ENCODE measurements at regions not wholly inside any gene's neighbourhood (a gene's known extent, or its start where the extent isn't known, plus 50 kb on each side); places are given as distances from the start of the nearest gene placed in this dataset.

DNA sequence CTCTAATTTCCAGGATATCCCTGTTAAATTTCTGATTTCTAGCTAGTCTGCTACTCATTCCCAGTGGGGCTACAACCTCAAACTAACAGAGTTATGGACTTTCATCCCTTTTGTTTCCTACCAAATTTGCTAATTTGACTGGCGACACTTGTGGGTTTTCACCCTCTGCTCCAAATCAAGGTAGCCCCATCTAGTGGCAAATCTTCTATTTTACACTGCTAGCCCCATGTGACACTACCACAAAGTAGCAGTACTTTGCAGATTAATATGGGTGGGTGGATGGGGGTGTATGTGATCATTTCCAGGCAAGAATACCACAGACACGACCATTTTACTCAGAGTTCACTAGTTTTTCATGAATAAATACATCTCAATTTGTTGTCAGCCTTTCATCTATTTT is 150.3 kb downstream of the MSL3 start:
- intact Hi-C loops (cut with micrococcal nuclease) = loop anchor here (2.0 to 10.0 kb wide), 2 partner anchors 120 to 374 kb away; no protein-coding TSS in a partner anchor
- peaks cover 7% of the 10 kb centered on the region for H3K4me1 Mint-ChIP-seq (ENCODE audit: low read depth)
- H3K36me3 Mint-ChIP-seq (ENCODE audit: low read depth) = no peaks in the 10 kb centered on the region
- peaks cover 1% of the 10 kb centered on the region for H3K27me3 Mint-ChIP-seq
- H3K27ac Mint-ChIP-seq = no peak overlapping the region
- H3K9me3 Mint-ChIP-seq = no peaks in the 10 kb centered on the region
- H3K4me3 Mint-ChIP-seq = no peak overlapping the region

DNA sequence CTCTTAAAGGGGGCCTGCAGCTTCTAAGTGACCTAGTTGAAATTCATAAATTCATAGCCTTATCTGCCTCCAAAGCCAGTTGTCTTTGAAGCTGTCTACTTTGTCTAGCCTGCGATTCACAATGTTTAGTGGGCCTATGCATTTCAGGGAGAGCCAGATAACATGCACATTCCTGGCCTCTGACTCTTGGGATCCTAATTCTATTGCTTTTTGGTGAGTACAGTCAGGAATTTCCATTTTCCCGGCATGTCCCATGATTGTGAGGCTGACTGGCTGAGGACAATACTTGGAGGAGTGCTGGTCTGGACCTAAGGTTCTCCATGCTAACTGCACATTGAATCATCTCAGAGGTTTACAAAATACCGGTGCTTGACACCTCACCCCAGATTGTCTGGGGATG is 155.0 kb downstream of the MSL3 start:
- H3K9me3 Mint-ChIP-seq = no peaks in the 10 kb centered on the region
- intact Hi-C loops (cut with micrococcal nuclease) = no loop called here
- no peaks in the 10 kb centered on the region for H3K36me3 Mint-ChIP-seq (ENCODE audit: low read depth)
- no peak overlapping the region for H3K27ac Mint-ChIP-seq
- H3K4me3 Mint-ChIP-seq = no peak overlapping the region
- peaks cover 1% of the 10 kb centered on the region for H3K27me3 Mint-ChIP-seq
- peaks cover 2% of the 10 kb centered on the region for H3K4me1 Mint-ChIP-seq (ENCODE audit: low read depth)

DNA sequence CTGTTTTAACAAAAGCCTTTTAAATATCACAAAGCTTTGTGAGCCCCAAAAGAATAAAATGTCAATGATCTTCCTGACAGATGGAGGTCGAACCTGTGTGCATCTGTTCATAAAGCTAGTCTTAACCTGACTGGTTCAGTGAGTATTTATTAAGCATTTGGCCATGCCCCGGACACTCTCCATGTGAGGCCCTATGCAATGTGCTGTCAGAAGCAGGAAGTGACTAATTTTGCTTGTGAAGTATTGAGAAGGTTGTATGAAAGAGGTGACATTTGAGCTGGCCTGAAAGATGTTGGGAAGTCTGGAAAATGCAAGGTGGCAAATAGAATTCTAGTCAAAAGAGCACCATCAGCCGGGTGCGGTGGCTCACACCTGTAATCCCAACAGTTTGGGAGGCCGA is 171.4 kb downstream of the MSL3 start:
- Mint-ChIP-seq H3K27ac (no peak overlapping the region), H3K4me1 (ENCODE audit: low read depth) (no peaks in the 10 kb centered on the region), H3K9me3 (no peaks in the 10 kb centered on the region), H3K4me3 (no peak overlapping the region), H3K27me3 (no peaks in the 10 kb centered on the region), H3K36me3 (ENCODE audit: low read depth) (no peaks in the 10 kb centered on the region)
- intact Hi-C loops (cut with micrococcal nuclease) = no loop called here

DNA sequence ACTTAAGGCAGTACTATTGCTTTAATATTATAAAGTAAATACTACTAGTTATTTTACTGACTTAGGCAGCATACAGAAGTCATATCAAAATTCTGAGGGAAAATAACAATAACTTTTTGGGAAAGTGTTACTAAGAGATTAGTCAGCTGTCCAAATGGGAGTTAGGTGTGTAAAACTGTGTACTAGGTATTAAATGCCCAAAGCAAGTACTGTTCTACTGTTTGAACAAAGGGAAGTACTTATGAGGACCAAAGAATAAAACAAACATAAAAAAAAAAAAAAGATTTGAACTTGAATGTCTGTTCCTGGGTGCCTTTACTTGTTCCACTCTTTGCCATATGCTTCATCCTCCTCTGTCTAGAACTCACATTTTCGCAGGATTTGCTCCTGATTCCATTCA is 174.4 kb downstream of the MSL3 start:
- Mint-ChIP-seq H3K4me1 (ENCODE audit: low read depth) (no peaks in the 10 kb centered on the region), H3K27me3 (no peaks in the 10 kb centered on the region), H3K27ac (no peak overlapping the region), H3K9me3 (no peaks in the 10 kb centered on the region), H3K4me3 (no peak overlapping the region), H3K36me3 (ENCODE audit: low read depth) (no peaks in the 10 kb centered on the region)
- intact Hi-C loops (cut with micrococcal nuclease) = no loop called here

DNA sequence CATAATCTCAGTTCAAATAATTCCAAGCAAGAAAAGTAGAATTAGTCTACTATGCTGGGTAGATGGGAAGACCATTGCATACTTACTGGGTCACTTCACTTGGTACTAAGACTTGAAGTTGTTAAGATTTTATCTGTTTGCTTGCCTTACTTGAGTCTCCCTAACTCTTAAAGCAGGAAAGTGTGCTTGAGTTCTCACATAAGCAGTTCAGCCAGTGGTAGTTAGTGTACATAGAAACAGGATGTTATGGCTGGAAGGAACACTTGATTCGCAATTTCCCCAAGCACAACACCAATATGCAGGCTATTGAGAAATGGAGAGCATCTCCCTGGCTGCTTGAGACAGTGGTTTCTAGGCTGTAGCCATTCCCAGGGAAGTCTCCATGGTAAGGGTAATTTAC is 176.1 kb downstream of the MSL3 start:
- no peak overlapping the region for H3K27ac Mint-ChIP-seq
- intact Hi-C loops (cut with micrococcal nuclease) = no loop called here
- no peaks in the 10 kb centered on the region for H3K36me3 Mint-ChIP-seq (ENCODE audit: low read depth)
- H3K4me1 Mint-ChIP-seq (ENCODE audit: low read depth) = no peaks in the 10 kb centered on the region
- no peaks in the 10 kb centered on the region for H3K9me3 Mint-ChIP-seq
- H3K4me3 Mint-ChIP-seq = no peak overlapping the region
- H3K27me3 Mint-ChIP-seq = no peaks in the 10 kb centered on the region

DNA sequence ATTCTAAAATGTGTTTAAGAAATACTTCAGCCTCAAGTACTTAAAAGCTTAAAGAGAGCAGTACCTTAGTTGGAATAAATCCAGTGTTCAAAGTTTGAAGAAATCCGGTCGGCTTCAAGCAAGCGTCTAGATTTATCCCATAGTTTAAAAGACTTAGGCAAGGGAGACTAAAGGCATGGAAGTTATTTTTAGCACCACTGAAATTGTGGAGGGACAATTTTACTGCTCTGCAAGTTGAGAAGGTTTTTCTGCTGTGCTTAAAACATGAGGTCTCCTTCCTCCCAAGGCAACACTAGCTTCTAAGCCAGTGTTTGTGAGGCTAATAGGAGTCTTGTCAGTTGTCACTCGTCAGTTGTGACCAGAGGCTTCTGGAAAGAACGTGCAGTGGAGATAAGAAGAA is 183.5 kb downstream of the MSL3 start:
- H3K36me3 Mint-ChIP-seq (ENCODE audit: low read depth) = no peaks in the 10 kb centered on the region
- no peak overlapping the region for H3K4me3 Mint-ChIP-seq
- intact Hi-C loops (cut with micrococcal nuclease) = no loop called here
- H3K27ac Mint-ChIP-seq = no peak overlapping the region
- no peaks in the 10 kb centered on the region for H3K27me3 Mint-ChIP-seq
- no peaks in the 10 kb centered on the region for H3K4me1 Mint-ChIP-seq (ENCODE audit: low read depth)
- no peaks in the 10 kb centered on the region for H3K9me3 Mint-ChIP-seq

DNA sequence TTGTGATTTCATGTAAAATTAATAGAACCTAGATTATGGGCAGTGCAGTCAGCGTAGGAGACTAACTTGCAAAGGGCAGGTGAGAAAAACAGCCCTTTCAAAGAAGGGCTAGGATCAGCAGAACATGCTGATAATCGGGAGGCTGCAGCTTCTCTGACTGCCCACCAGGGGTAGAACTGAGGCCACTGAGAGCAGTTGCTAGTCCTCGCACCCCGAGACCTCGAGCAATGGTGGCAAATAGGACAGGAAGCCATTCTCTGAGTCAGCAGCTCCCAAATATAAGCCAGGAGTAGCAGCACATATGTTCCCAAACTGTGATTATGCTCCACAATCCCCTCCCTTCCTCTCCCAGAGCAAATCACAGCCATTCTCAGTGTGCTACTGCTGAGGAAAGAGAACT is 186.5 kb downstream of the MSL3 start:
- intact Hi-C loops (cut with micrococcal nuclease) = no loop called here
- no peaks in the 10 kb centered on the region for H3K4me1 Mint-ChIP-seq (ENCODE audit: low read depth)
- H3K27ac Mint-ChIP-seq = no peak overlapping the region
- no peaks in the 10 kb centered on the region for H3K27me3 Mint-ChIP-seq
- H3K36me3 Mint-ChIP-seq (ENCODE audit: low read depth) = no peaks in the 10 kb centered on the region
- no peaks in the 10 kb centered on the region for H3K9me3 Mint-ChIP-seq
- no peak overlapping the region for H3K4me3 Mint-ChIP-seq

DNA sequence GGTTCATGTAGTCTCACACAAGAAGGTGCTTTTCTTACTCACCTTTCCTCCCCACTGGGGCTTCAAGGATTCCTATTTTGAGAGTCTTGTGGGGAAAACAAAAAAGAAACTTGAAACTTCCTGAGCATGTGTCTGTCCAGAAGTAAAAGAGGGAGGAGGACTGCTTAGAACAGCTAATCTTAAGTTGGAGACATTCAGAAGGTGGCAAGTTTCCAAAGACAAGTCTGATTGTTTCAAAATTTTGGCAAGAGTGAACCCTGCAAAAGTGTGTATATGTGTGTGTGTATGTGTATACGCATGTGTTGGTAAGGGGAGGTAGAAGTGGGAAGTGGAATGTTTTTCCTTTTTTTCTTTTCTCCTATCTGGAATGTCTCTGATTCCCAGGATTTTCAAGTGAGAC is 189.0 kb upstream of the FRMPD4 start:
- no peaks in the 10 kb centered on the region for H3K9me3 Mint-ChIP-seq
- no peaks in the 10 kb centered on the region for H3K4me1 Mint-ChIP-seq (ENCODE audit: low read depth)
- H3K36me3 Mint-ChIP-seq (ENCODE audit: low read depth) = no peaks in the 10 kb centered on the region
- intact Hi-C loops (cut with micrococcal nuclease) = no loop called here
- H3K27ac Mint-ChIP-seq = no peak overlapping the region
- no peak overlapping the region for H3K4me3 Mint-ChIP-seq
- H3K27me3 Mint-ChIP-seq = no peaks in the 10 kb centered on the region

DNA sequence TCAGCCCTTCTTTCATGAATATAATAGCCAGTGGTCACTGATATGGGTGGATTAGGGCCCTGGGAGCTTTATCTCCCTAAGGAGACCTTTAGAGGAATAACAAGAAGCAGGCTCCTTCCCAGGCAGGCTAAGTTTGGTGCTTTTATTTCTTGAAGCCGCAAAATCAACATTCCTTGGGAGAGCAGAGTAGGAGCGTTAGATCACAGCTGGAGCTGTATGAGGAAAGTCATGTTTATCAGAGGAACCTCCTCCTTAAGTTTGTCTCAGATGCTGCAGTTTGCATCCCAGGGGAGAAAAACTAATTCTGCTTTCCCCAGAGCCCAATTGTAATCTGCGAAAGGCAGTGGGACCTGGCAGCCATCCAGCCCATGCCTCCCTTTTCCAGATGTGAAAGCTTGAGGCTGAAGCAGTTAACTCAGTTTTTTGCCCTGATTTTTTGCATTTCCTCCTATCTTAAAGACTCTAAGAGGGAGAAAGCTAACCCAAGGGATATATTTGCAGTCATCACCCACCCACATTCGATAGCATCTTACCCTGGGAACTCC is 186.0 kb upstream of the FRMPD4 start:
- H3K9me3 Mint-ChIP-seq = no peaks in the 10 kb centered on the region
- no peak overlapping the region for H3K4me3 Mint-ChIP-seq
- H3K4me1 Mint-ChIP-seq (ENCODE audit: low read depth) = no peaks in the 10 kb centered on the region
- no peak overlapping the region for H3K27ac Mint-ChIP-seq
- no peaks in the 10 kb centered on the region for H3K27me3 Mint-ChIP-seq
- no peaks in the 10 kb centered on the region for H3K36me3 Mint-ChIP-seq (ENCODE audit: low read depth)
- intact Hi-C loops (cut with micrococcal nuclease) = no loop called here

DNA sequence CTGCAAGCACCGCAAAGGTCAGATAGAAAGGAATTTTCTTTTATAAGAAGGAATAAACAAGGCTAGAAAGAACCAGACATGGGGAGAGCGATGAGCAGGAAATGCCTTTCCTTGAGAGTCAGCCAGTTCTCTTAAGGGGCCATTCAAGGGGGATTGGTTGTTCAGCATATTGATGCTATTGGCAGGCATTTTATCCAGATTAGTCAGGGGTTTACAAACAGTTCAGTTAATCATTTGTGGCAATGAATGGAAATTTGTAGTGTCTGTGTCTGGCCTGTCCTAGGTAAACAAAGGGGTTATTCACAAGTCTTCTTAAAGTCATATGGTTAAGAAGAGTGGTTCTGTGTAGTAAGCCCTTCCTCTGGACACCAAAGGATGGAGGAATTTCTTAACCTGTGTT is 184.7 kb upstream of the FRMPD4 start:
- no peaks in the 10 kb centered on the region for H3K36me3 Mint-ChIP-seq (ENCODE audit: low read depth)
- H3K4me1 Mint-ChIP-seq (ENCODE audit: low read depth) = no peaks in the 10 kb centered on the region

DNA sequence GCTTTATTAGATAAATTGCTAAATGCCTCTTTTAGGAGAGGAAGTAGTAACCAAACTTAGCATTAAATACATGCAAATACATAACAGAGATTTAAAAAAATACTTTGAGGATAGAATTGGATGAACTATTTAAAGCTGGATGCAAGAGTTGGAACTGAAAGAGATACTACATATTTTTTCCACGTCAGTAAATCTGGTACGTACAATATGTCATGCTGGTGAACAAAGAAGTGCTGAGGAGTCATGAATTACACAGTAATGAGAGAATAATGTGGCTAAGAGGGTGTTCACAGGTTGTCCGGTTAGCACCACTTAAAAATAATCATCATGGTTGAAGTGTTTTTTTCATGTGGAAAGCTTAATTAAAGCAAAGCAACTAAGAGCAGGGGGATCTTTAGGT is 184.1 kb upstream of the FRMPD4 start:
- Mint-ChIP-seq H3K36me3 (ENCODE audit: low read depth) (no peaks in the 10 kb centered on the region), H3K4me3 (no peak overlapping the region), H3K4me1 (ENCODE audit: low read depth) (no peaks in the 10 kb centered on the region), H3K27ac (no peak overlapping the region), H3K9me3 (no peaks in the 10 kb centered on the region), H3K27me3 (no peaks in the 10 kb centered on the region)
- intact Hi-C loops (cut with micrococcal nuclease) = no loop called here

More for the DNA sequence above, 184.7 kb upstream of the FRMPD4 start:
- intact Hi-C loops (cut with micrococcal nuclease) = no loop called here
- no peaks in the 10 kb centered on the region for H3K27me3 Mint-ChIP-seq
- H3K4me3 Mint-ChIP-seq = no peak overlapping the region
- H3K27ac Mint-ChIP-seq = no peak overlapping the region
- no peaks in the 10 kb centered on the region for H3K9me3 Mint-ChIP-seq

DNA sequence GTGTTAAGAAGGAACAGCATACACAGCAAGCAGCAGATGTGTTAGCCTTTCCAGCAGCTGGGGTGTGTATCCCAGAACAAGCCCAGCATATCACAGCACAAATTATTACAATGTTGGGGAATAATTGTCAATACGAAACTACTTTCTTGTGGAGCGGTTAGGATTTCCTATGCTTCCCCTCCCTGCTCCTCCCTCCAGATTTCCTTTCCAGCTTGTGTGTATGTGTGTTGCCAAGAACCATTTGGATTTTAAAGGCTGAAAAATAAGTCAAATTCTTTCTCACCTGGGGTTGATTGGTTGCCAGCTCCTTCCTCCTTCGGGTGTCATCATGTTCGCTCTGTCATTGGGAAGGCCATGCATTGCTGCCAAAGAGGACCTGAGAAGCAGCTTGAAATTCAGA is 178.2 kb upstream of the FRMPD4 start:
- H3K27ac Mint-ChIP-seq = no peak overlapping the region
- no peak overlapping the region for H3K4me3 Mint-ChIP-seq
- intact Hi-C loops (cut with micrococcal nuclease) = no loop called here
- no peaks in the 10 kb centered on the region for H3K9me3 Mint-ChIP-seq
- H3K4me1 Mint-ChIP-seq (ENCODE audit: low read depth) = no peaks in the 10 kb centered on the region
- H3K36me3 Mint-ChIP-seq (ENCODE audit: low read depth) = no peaks in the 10 kb centered on the region
- H3K27me3 Mint-ChIP-seq = no peaks in the 10 kb centered on the region

DNA sequence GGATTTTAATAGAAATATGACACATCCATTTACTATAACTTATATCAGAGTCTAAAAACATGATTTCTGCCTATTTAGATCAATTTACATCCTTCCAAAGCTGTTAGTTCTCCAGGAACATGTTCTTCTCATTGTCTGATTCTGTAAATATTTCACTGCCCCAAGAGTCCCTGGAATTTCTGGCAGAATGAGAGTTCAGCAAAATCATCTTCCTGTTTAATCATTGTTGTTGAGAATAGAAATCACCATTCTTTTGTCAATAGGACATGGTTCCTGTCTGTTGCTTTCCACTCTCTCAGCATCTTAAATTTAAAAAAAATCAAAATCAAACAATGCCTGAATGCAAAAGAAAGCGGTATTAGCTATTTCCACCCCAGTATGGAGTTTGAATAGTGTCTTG is 172.8 kb upstream of the FRMPD4 start:
- Mint-ChIP-seq H3K4me1 (ENCODE audit: low read depth) (no peaks in the 10 kb centered on the region), H3K36me3 (ENCODE audit: low read depth) (no peaks in the 10 kb centered on the region), H3K4me3 (no peak overlapping the region), H3K27me3 (no peaks in the 10 kb centered on the region), H3K9me3 (no peaks in the 10 kb centered on the region), H3K27ac (no peak overlapping the region)
- intact Hi-C loops (cut with micrococcal nuclease) = no loop called here

DNA sequence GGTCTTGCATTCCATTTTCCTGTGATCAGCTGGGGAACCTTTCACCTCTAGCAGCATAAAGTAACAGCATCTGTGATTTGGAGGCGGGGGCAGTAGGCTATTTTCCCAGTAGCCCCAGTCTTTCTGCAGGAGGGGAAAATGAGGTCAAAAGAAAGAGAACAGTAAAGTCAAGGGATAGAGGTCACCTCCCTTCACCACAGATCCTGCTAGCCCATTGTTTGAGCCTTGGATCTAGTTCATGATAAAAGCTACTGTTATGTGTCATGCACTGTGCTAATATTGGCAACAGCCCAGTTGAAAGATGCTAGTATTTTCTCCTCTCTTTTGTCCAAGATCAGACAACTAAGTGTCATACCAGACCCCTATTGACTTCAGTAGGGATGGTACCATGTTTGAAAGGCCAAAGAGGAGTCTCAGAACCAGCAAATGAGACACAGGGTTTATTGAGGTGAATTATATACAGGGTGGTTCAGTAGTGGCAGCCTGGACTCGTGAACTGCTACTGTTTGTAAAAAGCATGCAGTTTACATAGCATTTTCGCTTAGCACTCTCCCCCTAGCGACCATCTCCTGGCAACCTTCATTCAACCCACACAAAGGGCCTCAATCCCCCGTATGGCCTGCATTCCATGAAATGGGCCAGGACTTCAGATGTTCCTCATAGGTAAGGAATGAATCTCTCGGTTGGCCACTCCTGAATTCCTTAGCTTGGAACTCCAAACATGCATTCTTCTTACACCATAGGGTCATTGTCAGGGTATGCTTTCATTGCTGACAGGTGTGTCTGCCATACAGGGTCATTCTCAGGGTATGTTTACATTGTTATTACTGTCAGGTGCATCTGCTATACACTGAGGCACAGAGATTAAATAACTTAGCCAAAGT is 170.0 kb upstream of the FRMPD4 start:
- Mint-ChIP-seq H3K4me1 (ENCODE audit: low read depth) (no peaks in the 10 kb centered on the region), H3K27me3 (no peaks in the 10 kb centered on the region), H3K9me3 (no peaks in the 10 kb centered on the region), H3K4me3 (no peak overlapping the region), H3K27ac (no peak overlapping the region), H3K36me3 (ENCODE audit: low read depth) (no peaks in the 10 kb centered on the region)
- intact Hi-C loops (cut with micrococcal nuclease) = no loop called here

DNA sequence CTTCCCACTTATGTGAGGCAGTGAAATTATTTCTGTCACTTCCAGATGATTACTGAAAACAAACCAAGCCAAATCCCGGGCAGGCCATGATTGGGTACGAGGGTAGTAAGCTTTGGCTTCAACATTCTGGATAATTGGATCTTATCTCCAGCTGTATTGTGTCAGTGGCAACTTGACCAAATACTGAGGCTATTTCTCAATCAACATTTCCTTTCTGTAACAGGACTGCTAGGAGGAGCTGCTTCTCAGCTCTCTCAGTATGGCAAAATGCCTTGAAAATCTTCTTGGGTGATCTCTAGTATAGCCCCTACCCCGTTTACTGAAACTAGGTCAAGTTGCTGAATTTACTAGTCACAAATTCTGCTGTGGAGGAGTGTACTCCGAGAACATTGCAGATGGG is 169.3 kb upstream of the FRMPD4 start:
- Mint-ChIP-seq H3K27me3 (no peaks in the 10 kb centered on the region), H3K4me1 (ENCODE audit: low read depth) (no peaks in the 10 kb centered on the region), H3K4me3 (no peak overlapping the region), H3K9me3 (no peaks in the 10 kb centered on the region), H3K36me3 (ENCODE audit: low read depth) (no peaks in the 10 kb centered on the region), H3K27ac (no peak overlapping the region)
- intact Hi-C loops (cut with micrococcal nuclease) = no loop called here

All from dendritic cell treated with granulocyte-macrophage colony-stimulating factor and Interleukin-4, amounts not matched to agents 40 ng/mL and 50 ng/mL, for 4 days (primary cell).